Renal cortical epithelial cell (primary cell): ENCODE measurements at regions not wholly inside any gene's neighbourhood (a gene's known extent, or its start where the extent isn't known, plus 50 kb on each side); places are given as distances from the start of the nearest gene placed in this dataset.

ENCODE experiments used
- DNase-seq: peaks from one replicate; pipeline ENCODE4 v3.0.0-alpha.2; 2011; ENCODE audit warnings: low read depth

GRCh38 chr10:7478727-7479457, 68.1 kb upstream of the SFMBT2 start:
- DNase-seq, result no peak

DNA sequence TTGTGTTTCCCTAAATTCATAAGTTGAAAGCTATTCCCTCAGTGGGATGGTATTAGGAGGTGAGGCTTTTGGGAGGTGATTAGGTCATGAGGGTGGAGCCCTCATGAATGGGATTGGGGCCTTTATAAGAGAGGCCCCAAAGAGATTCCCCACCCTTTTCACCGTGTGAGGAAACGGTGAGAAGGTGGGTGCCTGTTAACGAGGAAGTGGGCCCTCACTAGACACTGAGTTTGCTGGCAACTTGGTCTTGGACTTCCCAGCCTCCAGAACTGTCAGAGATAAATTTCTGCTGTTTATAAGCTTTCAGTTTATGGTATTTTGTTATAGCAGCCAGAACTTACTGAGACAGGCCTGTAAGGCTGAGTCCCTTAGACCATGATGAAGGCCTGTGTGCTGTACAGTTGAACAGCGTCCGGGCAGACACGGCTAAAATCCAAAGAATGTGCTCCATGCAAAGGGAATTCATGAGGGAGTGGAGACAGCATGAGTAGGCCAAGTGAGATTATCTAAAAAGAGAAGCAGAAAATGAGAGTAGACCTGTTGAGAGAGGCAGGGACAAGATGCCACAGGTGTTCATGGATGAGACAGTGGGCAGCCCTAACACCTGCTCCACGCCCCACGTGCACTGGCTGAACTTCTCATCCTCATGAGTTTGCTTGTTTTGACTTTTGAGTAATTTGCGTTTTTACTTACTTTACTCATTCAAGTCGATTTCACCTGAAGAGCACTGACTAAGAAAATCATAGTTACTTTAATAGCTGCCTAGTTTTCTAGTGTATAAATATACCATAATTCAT, 66.9 kb upstream of the SFMBT2 start:
- DNase-seq, result no peak

GRCh38 chr10:7475939-7476338, 65.1 kb upstream of the SFMBT2 start:
- no peak for DNase-seq

DNA sequence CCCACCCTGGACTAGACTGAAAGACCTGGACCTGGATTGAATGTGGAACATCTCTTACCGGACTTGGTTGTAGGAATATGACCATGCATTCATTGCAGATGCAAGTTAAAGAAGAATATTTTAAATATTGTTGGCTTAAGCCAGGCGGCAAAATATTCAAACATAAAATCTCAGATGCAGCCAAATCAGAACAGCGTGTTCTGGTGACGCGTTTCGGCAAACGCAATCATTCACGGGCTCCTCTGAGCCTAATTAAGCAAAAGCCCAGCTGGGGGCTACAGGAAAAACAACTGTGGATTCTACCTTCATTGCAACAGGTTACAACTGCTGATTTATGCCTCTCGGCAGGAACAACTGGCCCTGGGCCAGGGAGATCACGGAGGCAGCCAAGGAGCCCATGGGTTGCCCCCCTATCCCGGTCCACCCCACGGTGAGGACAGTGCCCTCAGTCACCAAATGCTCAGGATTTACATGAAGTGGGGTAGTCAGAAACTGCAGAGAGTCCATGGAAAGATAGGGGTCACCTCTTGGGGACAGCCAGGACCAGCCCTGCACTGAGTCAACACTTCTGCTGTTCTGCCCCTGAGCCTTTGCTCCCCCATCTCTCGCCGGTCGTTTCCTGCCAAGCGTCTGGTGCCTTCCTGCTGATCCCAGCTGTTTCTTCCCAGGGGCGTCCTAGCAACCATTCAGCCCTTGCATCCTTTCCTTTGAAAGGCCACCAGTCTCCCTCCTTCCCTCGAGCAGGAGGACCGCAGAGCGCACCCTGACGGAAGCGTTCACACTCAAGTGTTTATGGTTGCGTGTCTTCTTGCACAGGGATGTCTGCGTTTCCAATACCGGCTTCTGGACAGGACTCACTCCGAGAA, 64.4 kb upstream of the SFMBT2 start:
- DNase-seq, result no peak

DNA sequence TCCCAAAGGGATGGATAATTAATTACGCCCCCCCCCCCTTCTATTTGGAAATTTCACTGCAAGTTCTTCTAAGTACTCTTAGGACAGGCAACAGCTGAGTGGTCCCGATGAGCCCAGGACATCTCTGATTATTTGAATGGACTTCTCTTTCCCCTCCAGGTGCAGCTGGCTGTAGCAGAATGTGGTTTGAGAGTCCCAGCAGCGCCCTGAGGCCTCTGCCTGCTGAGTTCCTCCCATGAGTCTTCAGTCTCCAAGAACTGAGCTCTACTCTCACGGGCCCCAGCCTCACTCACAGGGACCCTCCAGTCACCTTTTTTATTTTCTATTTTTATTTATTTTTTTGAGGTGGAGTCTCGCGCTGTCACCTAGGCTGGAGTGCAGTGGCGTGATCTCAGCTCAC, 63.6 kb upstream of the SFMBT2 start:
- no peak for DNase-seq

DNA sequence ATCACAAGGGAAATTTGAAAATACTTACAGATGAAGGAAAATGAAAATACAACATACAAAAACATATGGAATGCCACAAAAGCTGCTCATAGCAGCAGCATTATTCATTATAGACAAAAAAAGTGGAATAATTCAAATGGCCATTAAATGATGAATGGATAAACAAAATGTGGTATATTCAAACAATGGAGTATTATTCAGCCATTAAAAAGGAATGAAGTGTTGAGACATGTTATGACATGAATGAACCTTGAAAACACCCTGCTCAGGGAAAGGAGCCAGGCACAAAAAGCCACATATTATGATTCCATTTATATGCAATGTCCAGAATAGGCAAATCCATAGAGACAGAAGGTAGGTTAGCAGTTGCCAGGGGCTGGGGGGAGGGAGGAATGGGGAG, 62.6 kb upstream of the SFMBT2 start:
- no peak for DNase-seq

DNA sequence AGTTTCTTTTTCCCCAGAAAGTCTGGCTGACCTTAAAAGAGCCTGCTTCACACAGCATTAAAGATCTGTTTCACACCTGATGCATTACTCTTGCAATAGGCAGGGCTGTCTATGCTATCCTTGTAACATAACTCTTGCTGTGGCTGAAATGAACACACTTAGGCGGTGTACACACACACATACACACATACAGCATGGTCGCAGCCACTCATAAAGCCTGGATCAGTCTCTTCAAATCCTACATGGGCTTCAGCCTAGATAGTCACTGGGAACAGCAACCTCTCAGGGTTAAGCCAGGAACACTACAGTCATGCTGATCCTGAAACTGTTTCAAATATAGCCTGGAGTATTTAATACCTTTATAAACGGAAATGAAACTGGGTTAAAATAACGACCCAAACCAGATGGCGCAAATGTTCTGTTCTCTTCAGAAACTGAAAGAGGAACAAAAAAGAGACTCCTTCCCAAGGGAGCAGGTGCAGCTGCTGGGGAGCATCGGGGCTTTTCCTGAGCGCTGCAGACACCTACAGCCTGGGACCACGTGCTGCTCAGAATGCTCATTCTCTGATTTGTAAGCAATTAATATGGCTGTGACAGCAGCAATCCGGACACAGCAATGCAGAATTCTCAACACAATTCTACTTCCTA, 61.0 kb upstream of the SFMBT2 start:
- DNase-seq, result no peak

DNA sequence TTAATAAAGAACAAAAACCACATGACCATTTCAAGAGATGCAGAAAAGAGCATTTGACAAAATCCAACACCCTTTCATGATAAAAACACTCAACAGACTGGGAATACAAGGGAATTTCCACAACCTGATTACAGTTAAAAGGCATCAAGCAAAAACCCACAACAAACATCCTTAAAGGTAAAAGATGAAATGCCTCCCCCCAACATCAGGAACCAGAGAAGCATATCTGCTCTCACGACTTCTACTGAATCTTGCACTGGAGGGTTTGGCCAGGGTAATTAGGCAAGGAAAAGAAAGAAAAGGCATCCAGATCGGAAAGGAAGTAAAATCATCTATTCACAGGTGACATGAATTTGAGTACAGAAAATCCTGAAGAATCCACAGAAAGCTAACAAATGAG, 59.5 kb upstream of the SFMBT2 start:
- no peak for DNase-seq

DNA sequence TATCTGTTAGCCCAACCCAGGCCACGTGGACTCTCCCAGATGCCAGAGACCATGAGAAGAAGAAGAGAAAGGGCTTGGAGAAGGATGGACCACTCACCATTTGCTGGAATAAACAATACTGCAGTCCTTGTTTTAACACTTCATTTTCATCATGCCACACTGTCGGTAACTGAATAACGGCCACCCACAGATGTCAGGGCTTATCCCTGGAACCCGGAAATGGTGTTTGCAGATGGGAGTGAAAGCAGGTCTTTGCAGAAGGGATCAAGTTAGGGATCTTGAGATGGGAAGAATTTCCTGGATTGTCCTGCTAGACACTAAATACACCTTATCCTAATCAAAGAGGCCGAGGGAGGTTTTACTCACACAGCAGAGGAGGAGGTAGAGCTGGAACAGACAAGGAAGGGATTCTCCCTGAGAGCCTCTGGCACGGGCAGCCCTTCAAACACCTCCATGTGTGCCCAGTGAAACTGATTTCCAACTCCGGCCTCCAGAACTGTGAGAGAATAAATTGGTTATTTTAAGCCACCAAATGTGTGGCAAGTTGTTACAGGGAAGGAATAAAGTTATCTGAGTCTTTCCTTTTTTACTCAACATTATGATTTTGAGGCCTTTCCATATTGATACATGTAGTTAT, 56.3 kb upstream of the SFMBT2 start:
- no peak for DNase-seq

DNA sequence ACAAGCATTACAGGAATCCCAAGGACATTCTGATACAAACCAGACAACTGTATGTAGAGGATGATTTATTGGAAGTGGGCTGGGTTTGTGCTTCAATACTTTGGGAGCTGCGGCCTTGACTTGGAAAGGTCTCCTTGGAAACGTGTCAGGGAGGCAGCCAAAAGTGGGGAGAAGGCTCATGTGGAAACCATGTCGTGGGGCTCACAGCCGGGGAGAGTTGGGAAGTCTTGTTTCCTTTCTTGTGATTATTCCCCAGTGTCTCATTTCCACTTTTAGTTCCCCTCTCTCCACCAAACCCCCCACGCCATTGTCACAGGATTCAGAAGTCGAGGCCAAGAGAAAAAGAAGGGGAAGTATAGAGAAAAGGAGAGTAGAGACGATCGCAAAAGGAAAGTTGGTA, 53.9 kb upstream of the SFMBT2 start:
- no peak for DNase-seq
